GM10266 (cell line): ENCODE measurements at regions not wholly inside any gene's neighbourhood (a gene's known extent, or its start where the extent isn't known, plus 50 kb on each side); places are given as distances from the start of the nearest gene placed in this dataset.

Experiments
- DNase-seq: peaks from one replicate; pipeline ENCODE4 v3.0.0; 2012; ENCODE audit errors: extremely low spot score
- TF ChIP-seq, protein P1 (sequence below): IDR thresholded peaks from 2 replicates; pipeline ENCODE4 v1.5.1; 2012; ENCODE audit warnings: mild to moderate bottlenecking, low read depth; ENCODE audit not compliant: control insufficient read depth, insufficient read depth; ENCODE audit errors: missing control alignments

DNA sequence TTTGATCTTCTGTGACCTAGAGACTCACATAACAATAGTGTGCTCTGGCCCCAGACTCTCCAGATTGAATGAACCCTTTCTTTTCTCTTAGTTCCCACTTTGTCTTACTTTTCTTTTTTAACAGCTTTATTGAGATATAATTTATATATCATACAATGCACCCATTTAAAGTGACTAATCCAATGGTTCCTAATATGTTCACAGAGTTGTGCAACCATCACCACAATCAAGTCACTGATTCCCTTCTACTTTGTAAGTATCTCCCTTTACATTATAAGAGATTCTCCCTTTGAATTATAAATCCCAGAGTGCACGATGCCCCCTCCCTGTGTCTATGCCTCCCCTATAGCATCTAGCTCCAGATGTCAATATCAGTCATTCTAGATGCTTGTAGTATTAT lies 172.4 kb downstream of the HINT1 start:
- TF ChIP-seq, protein P1, sequence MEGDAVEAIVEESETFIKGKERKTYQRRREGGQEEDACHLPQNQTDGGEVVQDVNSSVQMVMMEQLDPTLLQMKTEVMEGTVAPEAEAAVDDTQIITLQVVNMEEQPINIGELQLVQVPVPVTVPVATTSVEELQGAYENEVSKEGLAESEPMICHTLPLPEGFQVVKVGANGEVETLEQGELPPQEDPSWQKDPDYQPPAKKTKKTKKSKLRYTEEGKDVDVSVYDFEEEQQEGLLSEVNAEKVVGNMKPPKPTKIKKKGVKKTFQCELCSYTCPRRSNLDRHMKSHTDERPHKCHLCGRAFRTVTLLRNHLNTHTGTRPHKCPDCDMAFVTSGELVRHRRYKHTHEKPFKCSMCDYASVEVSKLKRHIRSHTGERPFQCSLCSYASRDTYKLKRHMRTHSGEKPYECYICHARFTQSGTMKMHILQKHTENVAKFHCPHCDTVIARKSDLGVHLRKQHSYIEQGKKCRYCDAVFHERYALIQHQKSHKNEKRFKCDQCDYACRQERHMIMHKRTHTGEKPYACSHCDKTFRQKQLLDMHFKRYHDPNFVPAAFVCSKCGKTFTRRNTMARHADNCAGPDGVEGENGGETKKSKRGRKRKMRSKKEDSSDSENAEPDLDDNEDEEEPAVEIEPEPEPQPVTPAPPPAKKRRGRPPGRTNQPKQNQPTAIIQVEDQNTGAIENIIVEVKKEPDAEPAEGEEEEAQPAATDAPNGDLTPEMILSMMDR = no peak

DNA sequence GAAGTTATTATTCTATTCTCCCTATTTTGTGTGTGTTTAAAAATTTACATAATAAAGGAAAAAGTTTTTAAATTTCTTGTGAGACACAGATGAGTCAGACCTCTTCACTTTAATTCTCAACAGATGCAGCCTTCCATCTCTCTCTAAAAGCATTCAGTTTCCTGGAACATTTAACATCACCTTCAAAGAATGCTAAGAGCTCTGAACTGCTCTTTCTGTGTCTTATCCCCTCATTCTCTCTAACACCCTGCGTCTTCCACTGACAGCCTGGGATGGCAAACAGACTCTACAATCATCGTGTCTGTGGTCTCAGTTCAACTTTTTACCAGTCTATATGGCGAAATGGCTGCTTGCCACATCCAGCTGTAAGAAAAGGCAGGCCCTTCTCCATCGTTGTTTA lies 173.0 kb downstream of the HINT1 start:
- no peak for DNase-seq
- TF ChIP-seq, protein P1 = no peak

More for the DNA sequence above, 172.4 kb downstream of the HINT1 start:
- DNase-seq = no peak

DNA sequence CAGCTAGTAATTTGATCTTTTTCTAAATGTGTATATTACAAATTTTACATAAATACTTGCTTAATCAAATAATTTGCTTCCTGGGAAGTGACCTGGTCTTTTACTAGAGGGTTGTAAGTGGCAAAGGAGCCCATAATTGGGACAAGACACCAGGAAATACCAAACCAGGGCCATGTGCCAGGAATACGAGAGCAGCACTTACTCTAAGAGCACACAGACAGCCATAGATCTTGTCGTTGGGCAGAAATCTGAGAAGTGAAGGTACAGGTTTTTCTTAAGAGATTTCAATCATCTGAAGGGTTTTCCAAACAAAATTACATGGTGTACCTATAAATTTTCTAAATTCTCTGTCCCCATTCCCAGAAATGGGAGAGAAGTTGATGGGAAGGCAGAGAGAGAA lies 179.3 kb downstream of the HINT1 start:
- no peak for DNase-seq
- TF ChIP-seq, protein P1 = no peak

DNA sequence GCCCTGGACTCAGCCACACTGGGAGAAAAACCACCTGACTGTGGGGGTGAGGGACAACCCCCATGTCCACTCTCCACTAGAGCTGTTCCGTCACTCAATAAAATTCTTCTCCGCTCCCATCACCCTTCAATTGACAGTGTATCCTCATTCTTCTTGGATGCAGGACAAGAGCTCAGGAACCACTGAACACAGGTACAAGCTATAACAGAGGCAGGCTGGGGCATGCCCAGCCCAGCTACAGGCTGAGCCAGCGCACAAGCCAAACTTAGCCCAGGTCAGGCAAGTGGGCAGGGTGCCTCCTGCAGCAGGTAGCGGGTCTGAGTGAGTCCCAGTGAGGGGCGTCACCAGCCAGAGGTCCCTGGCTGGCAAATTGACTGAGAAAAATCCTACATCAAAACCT lies 183.4 kb downstream of the HINT1 start:
- TF ChIP-seq, protein P1 = no peak
- DNase-seq = no peak

DNA sequence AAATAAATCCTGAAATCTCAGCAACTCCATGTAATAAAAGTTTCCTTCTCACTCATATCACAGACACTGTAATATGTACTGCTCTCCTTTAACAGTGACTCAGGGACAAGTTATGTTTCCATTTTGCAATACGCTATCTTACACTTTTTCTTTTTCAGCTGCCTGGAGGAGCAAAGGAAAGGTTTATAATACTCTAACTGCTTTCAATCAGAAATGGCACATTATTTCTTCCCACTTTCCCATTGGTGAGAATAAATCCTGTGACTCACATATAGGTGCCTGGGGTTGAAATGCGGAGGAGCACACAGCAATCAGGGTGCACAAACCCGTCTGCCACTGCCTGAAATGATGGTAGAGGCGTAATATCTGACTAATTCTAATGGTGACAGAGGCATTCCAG lies 186.6 kb downstream of the HINT1 start:
- TF ChIP-seq, protein P1 = no peak
- no peak for DNase-seq

DNA sequence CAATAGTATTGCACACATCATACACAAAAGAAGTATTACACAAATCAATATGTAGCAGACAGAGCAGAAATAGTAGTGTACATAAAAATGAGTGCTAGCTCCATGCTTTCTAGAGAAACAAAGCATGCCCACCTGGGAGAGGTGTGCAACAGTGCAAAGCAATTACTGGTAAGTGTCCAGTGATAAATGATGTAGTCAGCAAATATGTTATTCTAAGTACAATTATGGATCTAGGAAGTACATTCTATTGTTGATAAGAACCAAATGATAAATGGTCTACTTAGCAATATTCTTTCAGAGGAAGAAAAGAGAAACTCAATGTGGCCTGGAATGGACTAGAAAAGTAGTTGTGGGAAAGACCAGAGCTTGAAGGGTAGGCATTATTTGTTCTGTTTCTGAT lies 188.6 kb downstream of the HINT1 start:
- DNase-seq = no peak
- TF ChIP-seq, protein P1 = no peak

DNA sequence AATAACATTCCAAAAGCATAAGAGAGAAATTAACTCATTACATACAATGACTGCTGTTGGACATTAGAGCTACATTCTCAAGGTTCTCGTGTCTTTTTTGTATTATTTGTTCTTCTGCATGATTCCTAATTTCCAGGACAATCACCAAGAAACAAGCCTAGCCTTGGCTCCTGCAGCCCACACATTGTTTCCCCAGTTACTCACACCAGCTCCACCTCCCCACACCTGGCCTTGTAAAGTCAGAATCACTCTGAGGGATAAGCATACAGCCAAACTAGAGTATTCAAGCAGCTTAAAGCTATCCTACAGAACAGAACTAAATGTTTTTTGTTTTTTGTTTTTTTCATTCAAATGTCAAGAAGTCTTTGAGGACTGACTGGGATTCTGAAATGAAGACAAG lies 189.2 kb downstream of the HINT1 start:
- no peak for DNase-seq
- TF ChIP-seq, protein P1 = no peak

DNA sequence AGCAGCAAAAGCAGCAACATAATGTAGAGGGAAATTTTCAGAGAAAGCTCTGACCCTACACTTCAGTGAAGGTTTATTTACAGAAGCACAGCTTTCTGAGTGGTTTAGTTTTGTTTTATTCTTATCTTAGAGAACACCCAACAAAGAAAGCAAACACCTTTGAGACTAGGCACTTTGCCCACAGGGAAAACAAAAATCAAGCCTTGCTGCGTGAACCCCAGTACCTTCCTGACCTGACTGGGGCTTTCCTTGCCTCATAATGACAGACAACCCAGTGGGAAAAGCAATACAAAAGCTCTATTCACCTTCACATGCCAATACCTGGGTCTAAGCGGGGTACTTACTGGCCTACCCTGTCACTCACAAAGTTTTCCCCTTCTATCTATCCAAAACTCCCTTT lies 189.8 kb downstream of the HINT1 start:
- no peak for DNase-seq
- TF ChIP-seq, protein P1 = no peak
